GM19324 (cell line): ENCODE measurements at regions not wholly inside any gene's neighbourhood (a gene's known extent, or its start where the extent isn't known, plus 50 kb on each side); places are given as distances from the start of the nearest gene placed in this dataset.
"Not testable (repeated sequence)": the region's sequence is repeated elsewhere in the genome, so short reads cannot be mapped to it uniquely, and the experiment has no call there.

ENCODE experiments used
- ATAC-seq: cut with Tn5 transposase; IDR thresholded peaks from one replicate; pipeline ENCODE4 v1.9.1; 2021; ENCODE audit warnings: mild to moderate bottlenecking, moderate library complexity; ENCODE audit not compliant: unreplicated experiment, low FRiP score

DNA sequence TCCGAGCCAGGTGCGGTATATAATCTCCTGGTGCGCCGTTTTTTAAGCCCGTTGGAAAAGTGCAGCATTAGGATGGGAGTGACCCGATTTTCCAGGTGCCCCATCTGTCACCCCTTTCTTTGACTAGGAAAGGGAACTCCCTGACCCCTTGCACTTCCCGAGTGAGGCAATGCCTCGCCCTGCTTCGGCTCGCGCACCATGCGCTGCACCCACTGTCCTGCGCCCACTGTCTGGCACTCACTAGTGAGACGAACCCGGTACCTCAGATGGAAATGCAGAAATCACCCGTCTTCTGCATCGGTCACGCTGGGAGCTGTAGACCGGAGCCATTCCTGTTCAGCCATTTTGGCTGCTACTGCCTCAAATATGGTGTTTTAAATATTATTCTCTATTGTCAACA lies 198.0 kb downstream of the MEIS1 start:
- ATAC-seq: not testable (repeated sequence)

DNA sequence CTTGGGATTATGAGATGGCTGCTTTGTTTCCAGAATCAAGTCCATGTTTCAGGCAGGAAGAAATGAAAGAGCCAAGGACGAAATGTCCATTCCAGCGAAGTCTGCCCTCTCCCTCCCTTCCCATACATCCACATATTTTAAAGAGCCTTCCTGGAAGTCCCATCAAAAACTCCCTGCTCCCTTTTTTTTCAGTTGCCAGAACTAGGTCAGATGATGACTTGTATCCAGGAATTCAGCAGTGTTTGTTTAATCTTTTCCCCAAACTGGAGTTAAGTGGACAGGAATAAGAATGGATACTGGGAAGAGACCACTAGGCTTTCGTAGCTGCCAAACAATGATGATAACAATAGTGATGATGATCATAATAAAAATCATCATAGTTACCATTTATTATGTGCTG lies 198.7 kb downstream of the MEIS1 start:
- no peak for ATAC-seq

GRCh38 chr2:66634784-66635183 lies 199.9 kb downstream of the MEIS1 start:
- ATAC-seq: no peak

DNA sequence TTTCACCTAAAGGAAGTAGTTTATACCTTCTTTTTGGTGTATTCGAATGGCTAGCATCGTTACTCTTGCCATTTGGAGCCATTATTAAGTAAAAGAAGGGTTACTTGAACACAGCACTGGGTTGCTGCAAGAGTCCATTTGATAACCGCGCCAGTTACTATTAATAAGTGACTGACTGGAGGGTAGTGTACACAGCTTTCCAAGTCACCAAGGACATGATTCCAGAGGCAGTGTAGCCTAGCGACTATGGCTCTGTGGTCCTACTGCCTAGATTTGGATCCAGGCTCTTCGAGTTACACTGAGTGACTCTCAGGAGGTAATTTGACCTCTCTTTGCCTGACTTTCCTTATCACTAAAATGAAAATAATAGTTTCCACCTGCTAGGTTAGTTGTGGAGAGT lies 206.8 kb downstream of the MEIS1 start:
- ATAC-seq: no peak

DNA sequence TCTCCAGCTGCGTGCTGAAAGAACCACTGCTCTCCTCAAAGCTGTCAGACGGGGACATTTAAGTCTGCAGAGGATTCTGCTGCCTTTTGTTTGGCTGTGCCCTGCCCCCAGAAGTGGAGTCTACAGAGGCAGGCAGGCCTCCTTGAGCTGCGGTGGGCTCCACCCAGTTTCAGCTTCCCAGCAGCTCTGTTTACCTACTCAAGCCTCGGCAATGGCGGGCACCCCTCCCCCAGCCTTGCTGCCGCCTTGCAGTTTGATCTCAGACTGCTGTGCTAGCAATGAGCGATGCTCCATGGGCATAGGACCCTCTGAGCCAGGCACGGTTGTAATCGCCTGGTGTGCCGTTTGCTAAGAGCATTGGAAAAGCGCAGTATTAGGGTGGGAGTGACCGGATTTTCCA lies 213.2 kb downstream of the MEIS1 start:
- not testable (repeated sequence) for ATAC-seq

- no peak for ATAC-seq
Observed at GRCh38 chr2:66649006-66649405, 214.1 kb downstream of the MEIS1 start.

- no peak for ATAC-seq
Observed at GRCh38 chr2:66651295-66651694, 216.4 kb downstream of the MEIS1 start.

GRCh38 chr2:66660804-66661203 lies 225.9 kb downstream of the MEIS1 start:
- no peak for ATAC-seq

DNA sequence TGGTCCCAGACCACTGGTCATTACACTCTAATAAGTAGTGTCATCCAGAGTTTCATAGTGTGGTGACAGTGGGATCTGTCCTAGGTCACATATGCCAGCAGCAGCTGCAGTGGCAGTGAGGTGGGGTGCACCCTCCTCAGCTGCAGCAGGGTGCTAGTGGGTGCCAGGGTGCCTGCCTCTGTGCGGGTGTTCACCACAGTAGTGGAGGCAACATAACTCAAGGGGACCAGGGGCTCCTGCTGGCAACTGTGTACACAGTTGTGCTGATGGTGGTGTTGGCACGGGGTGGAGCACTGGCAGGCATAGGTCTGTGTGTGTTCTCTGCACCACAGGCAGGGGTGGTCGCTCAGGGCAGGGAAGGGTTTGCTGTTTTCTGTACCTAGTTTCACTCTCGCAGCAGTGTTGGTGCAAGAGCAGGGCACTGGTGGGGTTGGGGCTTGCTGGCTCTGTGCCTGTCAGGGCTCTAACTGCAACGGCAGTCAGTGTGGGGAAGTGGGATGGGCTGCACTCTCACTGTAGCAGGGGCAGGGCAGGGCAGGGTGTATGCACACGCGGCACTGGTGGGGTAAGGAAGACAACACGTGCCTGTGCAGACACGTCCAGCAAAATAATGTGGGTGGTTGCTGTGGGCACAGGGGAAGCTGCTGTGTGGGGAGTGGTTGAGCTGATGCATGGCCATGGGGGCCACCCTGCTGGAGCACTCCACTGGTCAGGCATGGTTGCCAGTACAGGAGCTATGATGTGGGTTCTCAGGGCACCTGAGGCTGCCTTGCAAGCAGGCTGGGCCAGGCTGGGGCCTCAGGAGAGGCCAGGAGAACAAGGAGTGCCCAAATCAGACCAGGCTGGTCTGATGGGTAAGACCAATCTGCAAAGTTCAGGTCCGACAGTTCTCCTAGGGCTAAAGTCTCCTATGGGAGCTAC lies 226.6 kb downstream of the MEIS1 start:
- ATAC-seq: no peak

DNA sequence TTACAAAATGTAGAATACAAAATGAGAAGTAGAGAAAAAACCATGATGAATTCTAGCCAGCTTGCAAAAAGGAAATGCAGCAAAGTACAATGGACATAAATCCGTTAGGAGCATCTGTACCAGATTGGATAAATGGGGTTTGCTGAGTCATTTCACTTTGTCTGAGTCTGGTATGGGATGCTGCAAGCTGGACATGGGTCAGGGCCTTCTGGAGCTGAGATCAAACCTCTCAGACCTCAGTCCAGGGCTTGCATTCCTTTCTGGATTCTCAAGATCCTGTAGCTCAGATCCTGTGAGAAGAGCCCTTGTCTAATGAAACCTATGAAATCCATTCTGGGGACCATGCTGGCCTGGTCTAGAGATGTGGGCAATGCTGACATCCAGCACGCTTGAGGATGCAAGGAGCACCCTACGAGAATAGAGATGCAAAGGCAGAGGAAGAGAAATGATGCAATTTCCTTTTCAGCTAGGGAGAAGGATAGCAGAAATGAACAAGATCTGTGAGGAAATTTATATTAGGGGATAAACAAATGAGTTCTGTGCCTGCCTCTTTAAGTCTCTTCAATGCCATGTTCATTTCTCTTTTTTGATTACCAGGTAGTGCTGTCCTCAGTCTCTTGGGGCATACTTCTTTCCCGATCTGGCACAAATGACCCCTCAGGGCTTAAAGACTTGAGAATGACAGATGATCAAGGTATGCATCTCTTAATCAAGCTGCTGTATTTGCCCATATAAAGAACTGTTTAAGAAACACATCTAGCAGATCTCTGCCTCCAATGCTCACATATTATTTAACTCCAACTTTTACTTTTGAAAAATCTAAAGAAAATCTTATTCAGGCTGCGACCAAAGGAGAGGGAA lies 230.4 kb downstream of the MEIS1 start:
- no peak for ATAC-seq

- ATAC-seq: no peak
Observed at GRCh38 chr2:66667301-66667700, 232.4 kb downstream of the MEIS1 start.

- no peak for ATAC-seq
Observed at GRCh38 chr2:66673286-66673685, 238.4 kb downstream of the MEIS1 start.

DNA sequence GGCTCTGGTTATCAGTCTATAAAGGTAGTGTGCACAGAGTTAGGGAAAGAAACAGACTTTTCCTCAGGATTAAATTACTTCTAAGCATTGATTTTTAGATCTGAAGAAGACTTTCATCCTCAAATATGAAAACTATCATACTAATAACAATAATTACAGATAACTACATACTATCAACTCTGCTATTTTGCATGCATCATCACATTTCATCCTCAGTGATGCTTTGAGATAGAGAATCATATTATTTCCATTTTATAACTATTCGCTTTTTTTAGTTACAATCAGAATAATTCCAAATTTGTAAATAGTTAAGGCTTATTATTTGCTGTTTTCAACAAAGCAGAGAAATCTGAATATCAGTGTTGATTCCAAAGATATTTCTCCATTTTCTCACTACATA lies 239.2 kb downstream of the MEIS1 start:
- ATAC-seq: no peak

DNA sequence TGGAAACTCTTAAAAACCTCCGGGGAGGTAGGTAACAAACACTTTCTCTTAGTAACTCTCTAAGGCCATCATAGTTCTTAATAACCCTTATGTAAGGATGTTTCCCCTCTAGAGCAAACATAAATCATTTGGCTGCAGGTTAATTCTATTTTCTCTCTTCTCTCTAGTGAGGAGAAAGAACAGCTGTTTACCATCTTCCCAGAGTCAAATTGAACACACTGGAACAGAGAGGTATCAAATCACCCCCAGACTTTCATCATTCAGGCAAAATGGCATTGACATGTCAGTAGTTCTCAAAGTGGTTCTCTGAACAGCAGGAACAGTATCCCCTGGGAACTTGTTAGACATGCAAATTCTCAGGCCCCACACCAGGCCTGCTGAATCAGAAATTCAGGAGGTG lies 240.7 kb downstream of the MEIS1 start:
- no peak for ATAC-seq

GRCh38 chr2:66679442-66679841 lies 244.5 kb downstream of the MEIS1 start:
- ATAC-seq: no peak

- ATAC-seq: no peak
Observed at GRCh38 chr2:66682476-66682875, 247.6 kb downstream of the MEIS1 start.

DNA sequence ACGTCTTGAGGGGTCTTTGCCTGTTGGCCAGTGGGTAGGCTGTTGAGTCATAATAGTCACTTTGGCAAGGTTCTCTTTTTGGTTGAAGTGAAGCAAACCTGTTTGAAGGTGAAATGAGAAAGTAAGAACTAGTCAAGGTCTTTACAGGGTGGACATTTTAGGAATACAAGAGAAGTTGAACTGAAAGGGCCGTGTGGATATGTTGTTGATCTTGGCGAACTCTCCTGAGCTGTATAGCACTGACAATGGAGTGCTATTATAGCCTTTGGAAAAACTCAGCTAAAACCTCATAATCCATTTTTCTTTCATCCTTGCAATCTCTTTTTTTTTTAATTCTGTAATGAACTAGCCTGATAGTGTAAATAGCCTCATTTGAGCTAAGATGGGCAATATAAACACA lies 248.1 kb downstream of the MEIS1 start:
- ATAC-seq: no peak

- ATAC-seq: no peak
Observed at GRCh38 chr2:66683599-66683998, 248.7 kb downstream of the MEIS1 start.

DNA sequence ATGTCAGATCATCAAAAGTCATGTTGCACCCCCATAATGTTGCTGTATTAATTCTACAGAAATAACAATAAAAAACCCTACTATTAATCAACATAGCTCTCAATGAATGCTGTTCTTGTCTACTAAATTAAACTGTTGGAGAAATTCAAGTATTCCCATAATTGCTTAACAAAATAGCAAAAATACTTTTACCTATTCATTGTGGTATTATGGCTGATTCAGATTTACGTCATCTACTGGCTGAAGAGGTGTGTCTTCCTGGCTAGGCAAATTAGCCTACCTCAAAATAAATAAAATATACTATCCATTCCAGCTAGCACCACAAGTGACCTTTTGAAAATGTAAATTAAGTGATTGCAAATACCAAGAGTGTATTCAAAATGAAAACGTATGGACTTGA lies 249.4 kb downstream of the MEIS1 start:
- no peak for ATAC-seq

DNA sequence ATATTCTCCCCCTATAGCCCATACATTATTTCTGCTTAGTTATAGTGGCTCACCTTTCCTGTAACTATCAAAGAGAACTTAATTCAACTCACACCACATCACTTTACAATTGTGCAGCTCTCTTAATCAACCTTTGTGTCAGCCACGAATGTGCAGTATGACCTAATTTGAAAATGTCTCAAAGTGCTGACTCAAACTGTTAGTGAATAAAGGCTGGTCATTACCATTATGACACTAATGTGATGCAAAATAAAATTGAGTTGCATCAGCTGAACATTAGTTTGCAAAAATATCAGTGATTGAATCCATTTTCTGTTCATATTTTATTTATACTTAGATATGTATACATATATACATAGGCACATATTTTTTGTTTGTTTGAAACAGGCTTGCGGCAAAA lies 251.8 kb downstream of the MEIS1 start:
- ATAC-seq: no peak

DNA sequence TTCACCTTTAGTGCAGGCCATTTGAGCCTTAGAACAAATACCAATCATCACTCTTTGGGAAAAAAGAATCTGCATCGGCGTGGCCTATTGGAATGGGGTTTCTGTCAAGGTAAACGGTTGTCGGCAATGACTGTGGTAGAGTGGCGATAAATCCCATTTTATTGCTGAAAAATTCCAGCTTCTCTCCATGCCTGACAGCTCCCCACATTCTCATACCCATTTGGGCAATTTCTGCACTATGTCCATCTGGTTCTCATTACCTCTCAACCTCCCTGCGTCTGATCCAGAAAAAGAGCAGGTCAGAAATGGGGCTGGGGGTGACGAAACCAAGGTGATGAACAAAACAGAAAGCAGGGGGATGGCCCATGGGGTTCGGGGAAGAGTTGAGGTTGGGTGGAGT lies 254.0 kb downstream of the MEIS1 start:
- no peak for ATAC-seq
